ENCODE measurements at regions not wholly inside any gene's neighbourhood (a gene's known extent, or its start where the extent isn't known, plus 50 kb on each side); places are given as distances from the start of the nearest gene placed in this dataset.

DNA sequence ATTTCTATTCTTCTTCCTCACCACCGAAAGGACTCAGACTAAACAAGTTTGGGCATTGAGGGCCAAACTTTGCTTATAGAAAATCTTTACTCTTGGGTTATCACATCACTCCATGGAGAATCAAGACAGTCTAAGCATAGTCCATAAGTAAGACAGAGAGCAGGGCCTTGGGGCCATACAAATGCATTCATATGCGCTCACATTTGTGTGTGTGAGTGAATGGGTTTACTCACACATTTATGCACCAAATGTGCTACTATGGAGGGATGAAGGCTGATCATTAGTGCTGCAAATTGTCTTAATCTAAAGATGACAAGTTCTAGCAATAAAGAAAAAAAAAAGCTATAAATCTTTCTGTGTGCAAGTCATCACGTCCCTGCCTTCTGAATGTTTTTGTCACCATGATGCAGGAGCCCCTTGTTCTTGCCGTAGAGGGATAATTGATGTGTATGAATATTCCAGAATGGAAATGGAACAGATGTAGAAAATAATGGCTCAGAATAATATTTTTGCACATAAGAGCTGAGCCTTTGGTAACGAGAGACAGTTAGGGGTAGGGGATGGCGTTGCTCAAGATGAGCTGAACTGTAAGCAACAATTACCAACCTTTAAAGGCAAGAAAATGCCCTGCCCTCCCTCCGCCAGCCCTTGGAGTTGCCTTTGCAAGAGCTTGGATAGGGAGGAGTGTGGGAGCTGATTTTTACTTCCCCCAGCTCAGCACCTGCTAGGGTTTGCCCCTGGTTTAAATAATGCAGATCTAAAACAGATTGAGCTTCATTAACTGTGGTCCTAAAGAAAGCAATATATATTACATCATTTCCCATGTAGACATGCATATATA, 52.3 kb upstream of the IKBKE start:
- no peak overlapping the region for H3K4me3 Mint-ChIP-seq
- H3K9me3 Mint-ChIP-seq: no peaks in the 10 kb centered on the region
- peaks cover 31% of the 10 kb centered on the region for H3K36me3 Mint-ChIP-seq (ENCODE audit: low read depth)
- Histone ChIP-seq H3K4me3 (ENCODE audit: low read length) (no peak overlapping the region), H3K9me3 (ENCODE audit: control insufficient read depth in 1 of 2, insufficient read depth in 1 of 2, low read length in 2 of 2) (no peaks in the 10 kb centered on the region), H3K36me3 (ENCODE audit: insufficient read depth, low read length) (peaks cover 23% of the 10 kb centered on the region), H3K4me1 (ENCODE audit: insufficient read depth, low read length) (no peaks in the 10 kb centered on the region), H3K27me3 (ENCODE audit: control insufficient read depth in 1 of 2, insufficient read depth in 2 of 2, low read length in 2 of 2) (no peaks in the 10 kb centered on the region), H3K27ac (ENCODE audit: low read depth in 1 of 2, low read length in 2 of 2) (no peak overlapping the region)
- ChIA-PET POLR2A (no interaction called here), CTCF (interaction anchor here (1.1 kb wide), 1 partner anchor 9 kb away, joined by 3 read pairs; no protein-coding TSS in a partner anchor)
- H3K27ac Mint-ChIP-seq: no peak overlapping the region
- DNase-seq: no peak
- no peaks in the 10 kb centered on the region for H3K4me1 Mint-ChIP-seq (ENCODE audit: low read depth)
- TF ChIP-seq, protein P1, sequence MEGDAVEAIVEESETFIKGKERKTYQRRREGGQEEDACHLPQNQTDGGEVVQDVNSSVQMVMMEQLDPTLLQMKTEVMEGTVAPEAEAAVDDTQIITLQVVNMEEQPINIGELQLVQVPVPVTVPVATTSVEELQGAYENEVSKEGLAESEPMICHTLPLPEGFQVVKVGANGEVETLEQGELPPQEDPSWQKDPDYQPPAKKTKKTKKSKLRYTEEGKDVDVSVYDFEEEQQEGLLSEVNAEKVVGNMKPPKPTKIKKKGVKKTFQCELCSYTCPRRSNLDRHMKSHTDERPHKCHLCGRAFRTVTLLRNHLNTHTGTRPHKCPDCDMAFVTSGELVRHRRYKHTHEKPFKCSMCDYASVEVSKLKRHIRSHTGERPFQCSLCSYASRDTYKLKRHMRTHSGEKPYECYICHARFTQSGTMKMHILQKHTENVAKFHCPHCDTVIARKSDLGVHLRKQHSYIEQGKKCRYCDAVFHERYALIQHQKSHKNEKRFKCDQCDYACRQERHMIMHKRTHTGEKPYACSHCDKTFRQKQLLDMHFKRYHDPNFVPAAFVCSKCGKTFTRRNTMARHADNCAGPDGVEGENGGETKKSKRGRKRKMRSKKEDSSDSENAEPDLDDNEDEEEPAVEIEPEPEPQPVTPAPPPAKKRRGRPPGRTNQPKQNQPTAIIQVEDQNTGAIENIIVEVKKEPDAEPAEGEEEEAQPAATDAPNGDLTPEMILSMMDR (IDR thresholded peaks at IDR 0.05): no peak
- no peaks in the 10 kb centered on the region for H3K27me3 Mint-ChIP-seq
- intact Hi-C loops (cut with DNase I, micrococcal nuclease): no loop called here
- ATAC-seq (ENCODE audit: poor library complexity): no peak

DNA sequence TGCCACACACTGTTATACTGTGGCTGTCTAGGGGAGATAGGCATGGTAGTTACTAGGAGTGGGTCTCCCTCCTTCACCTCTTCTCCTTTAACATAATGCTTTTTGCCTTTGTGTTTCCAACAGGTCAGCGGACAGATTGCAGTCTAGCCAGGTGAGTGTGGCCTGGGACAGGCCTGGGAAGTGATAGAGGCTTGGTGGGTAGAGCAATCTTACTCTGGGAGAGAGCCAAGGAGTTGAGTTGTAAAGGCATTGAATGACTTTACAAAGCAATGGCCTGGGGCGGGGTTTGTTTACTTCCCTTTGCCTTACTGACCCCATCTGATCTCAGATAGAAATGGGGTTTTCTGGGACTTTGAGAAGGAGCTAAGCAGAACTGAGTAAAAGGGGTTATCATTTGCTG, 51.0 kb upstream of the IKBKE start:
- no peak overlapping the region for H3K27ac ChIP-seq (ENCODE audit: low read depth in 1 of 2, low read length in 2 of 2)

DNA sequence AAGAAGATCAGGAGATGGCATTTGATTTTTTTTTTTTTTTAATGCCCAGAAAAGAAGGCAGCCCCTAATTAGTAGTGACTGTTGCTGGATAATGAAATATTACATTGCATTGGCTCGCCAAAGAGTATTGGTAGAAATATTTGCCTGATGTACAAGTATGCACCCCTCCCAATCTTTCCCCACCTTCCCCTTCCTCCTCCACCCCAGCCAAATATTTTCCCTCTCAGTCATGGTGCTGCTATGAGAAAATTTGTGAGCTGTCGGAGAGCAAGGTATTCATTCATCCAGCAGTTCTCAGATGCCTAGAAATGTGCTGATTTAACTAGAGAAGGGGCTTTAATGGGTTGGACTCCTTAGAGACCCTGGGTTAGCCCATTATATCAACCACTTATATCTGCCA, 50.5 kb upstream of the IKBKE start:
- Histone ChIP-seq H3K4me1 (ENCODE audit: insufficient read depth, low read length) (no peaks in the 10 kb centered on the region), H3K27me3 (ENCODE audit: control insufficient read depth in 1 of 2, insufficient read depth in 2 of 2, low read length in 2 of 2) (no peaks in the 10 kb centered on the region), H3K9me3 (ENCODE audit: control insufficient read depth in 1 of 2, insufficient read depth in 1 of 2, low read length in 2 of 2) (no peaks in the 10 kb centered on the region), H3K27ac (ENCODE audit: low read depth in 1 of 2, low read length in 2 of 2) (no peak overlapping the region), H3K4me3 (ENCODE audit: low read length) (no peak overlapping the region), H3K36me3 (ENCODE audit: insufficient read depth, low read length) (peaks cover 25% of the 10 kb centered on the region)
- DNase-seq (no peak), ATAC-seq (ENCODE audit: poor library complexity) (no peak)
- TF ChIP-seq, protein P1 (IDR thresholded peaks at IDR 0.05): no peak
- Mint-ChIP-seq H3K4me3 (no peak overlapping the region), H3K36me3 (ENCODE audit: low read depth) (peaks cover 37% of the 10 kb centered on the region), H3K27ac (no peak overlapping the region), H3K4me1 (ENCODE audit: low read depth) (no peaks in the 10 kb centered on the region), H3K27me3 (no peaks in the 10 kb centered on the region), H3K9me3 (no peaks in the 10 kb centered on the region)
- ChIA-PET POLR2A (no interaction called here), CTCF (no interaction called here)
- intact Hi-C loops (cut with DNase I, micrococcal nuclease): no loop called here

More for the DNA sequence above, 51.0 kb upstream of the IKBKE start:
- no peaks in the 10 kb centered on the region for H3K27me3 ChIP-seq (ENCODE audit: control insufficient read depth in 1 of 2, insufficient read depth in 2 of 2, low read length in 2 of 2)
- no peaks in the 10 kb centered on the region for H3K4me1 ChIP-seq (ENCODE audit: insufficient read depth, low read length)
- CTCF ChIA-PET: no interaction called here
- peaks cover 25% of the 10 kb centered on the region for H3K36me3 ChIP-seq (ENCODE audit: insufficient read depth, low read length)
- intact Hi-C loops (cut with DNase I, micrococcal nuclease): no loop called here
- Mint-ChIP-seq H3K36me3 (ENCODE audit: low read depth) (peaks cover 39% of the 10 kb centered on the region), H3K27ac (no peak overlapping the region), H3K4me3 (no peak overlapping the region), H3K27me3 (no peaks in the 10 kb centered on the region), H3K4me1 (ENCODE audit: low read depth) (no peaks in the 10 kb centered on the region), H3K9me3 (no peaks in the 10 kb centered on the region)
- POLR2A ChIA-PET: no interaction called here
- no peaks in the 10 kb centered on the region for H3K9me3 ChIP-seq (ENCODE audit: control insufficient read depth in 1 of 2, insufficient read depth in 1 of 2, low read length in 2 of 2)
- ATAC-seq (ENCODE audit: poor library complexity): no peak
- TF ChIP-seq, protein P1 (IDR thresholded peaks at IDR 0.05): no peak
- no peak for DNase-seq
- no peak overlapping the region for H3K4me3 ChIP-seq (ENCODE audit: low read length)
